ENCODE measurements at regions not wholly inside any gene's neighbourhood (a gene's known extent, or its start where the extent isn't known, plus 50 kb on each side); places are given as distances from the start of the nearest gene placed in this dataset.

- Histone ChIP-seq H3K4me3 (ENCODE audit: low read depth, low read length, poor library complexity, severe bottlenecking) (no peak overlapping the region), H3K9ac (ENCODE audit: low read length) (no peak overlapping the region), H3K27ac (ENCODE audit: low read depth, low read length, poor library complexity, severe bottlenecking) (no peak overlapping the region), H3K9me2 (ENCODE audit: low read depth, low read length) (no peaks in the 10 kb centered on the region), H2AFZ (ENCODE audit: low read length) (no peak overlapping the region), H3K36me3 (ENCODE audit: insufficient read depth, low read length) (no peaks in the 10 kb centered on the region), H3K4me1 (ENCODE audit: insufficient read depth, low read length, severe bottlenecking) (no peaks in the 10 kb centered on the region), H3K27me3 (ENCODE audit: insufficient read depth, low read length) (no peaks in the 10 kb centered on the region), H3K9me3 (ENCODE audit: low read length) (0 out of 2 replicates have a peak, but pooled peaks cover 2% of the 10 kb centered on the region), H3F3A (ENCODE audit: insufficient read depth, low read length) (no peaks in the 10 kb centered on the region), H4K20me1 (ENCODE audit: insufficient read depth, low read length) (no peaks in the 10 kb centered on the region), H3K4me2 (ENCODE audit: low read length) (no peak overlapping the region), H3K79me2 (ENCODE audit: insufficient read depth, low read length) (no peaks in the 10 kb centered on the region)
- TF ChIP-seq EZH2 (IDR thresholded peaks at IDR 0.05; ENCODE audit: borderline replicate concordance, low read length) (no peak), CTCF (IDR thresholded peaks at IDR 0.05; ENCODE audit: low read length) (no peak)
Observed at GRCh38 chr18:7382328-7383001, 151.6 kb downstream of the LRRC30 start.

GRCh38 chr18:7383002-7383980, 152.4 kb downstream of the LRRC30 start:
- H3K27me3 ChIP-seq (ENCODE audit: insufficient read depth, low read length): no peaks in the 10 kb centered on the region
- no peak overlapping the region for H3K4me2 ChIP-seq (ENCODE audit: low read length)

GRCh38 chr18:7388741-7389140, 157.9 kb downstream of the LRRC30 start:
- Histone ChIP-seq H3F3A (ENCODE audit: insufficient read depth, low read length) (no peaks in the 10 kb centered on the region), H3K27ac (ENCODE audit: low read depth, low read length, poor library complexity, severe bottlenecking) (no peak overlapping the region), H3K4me3 (ENCODE audit: low read depth, low read length, poor library complexity, severe bottlenecking) (no peak overlapping the region), H2AFZ (ENCODE audit: low read length) (no peak overlapping the region), H3K4me1 (ENCODE audit: insufficient read depth, low read length, severe bottlenecking) (no peaks in the 10 kb centered on the region), H3K27me3 (ENCODE audit: insufficient read depth, low read length) (no peaks in the 10 kb centered on the region), H3K9me3 (ENCODE audit: low read length) (no peaks in the 10 kb centered on the region), H3K9ac (ENCODE audit: low read length) (no peak overlapping the region), H3K36me3 (ENCODE audit: insufficient read depth, low read length) (no peaks in the 10 kb centered on the region), H4K20me1 (ENCODE audit: insufficient read depth, low read length) (no peaks in the 10 kb centered on the region), H3K79me2 (ENCODE audit: insufficient read depth, low read length) (no peaks in the 10 kb centered on the region), H3K9me2 (ENCODE audit: low read depth, low read length) (no peaks in the 10 kb centered on the region), H3K4me2 (ENCODE audit: low read length) (no peak overlapping the region)
- TF ChIP-seq EZH2 (IDR thresholded peaks at IDR 0.05; ENCODE audit: borderline replicate concordance, low read length) (no peak), CTCF (IDR thresholded peaks at IDR 0.05; ENCODE audit: low read length) (no peak)

More at GRCh38 chr18:7383002-7383980, 152.4 kb downstream of the LRRC30 start:
- no peak overlapping the region for H3K4me3 ChIP-seq (ENCODE audit: low read depth, low read length, poor library complexity, severe bottlenecking)
- H3K9ac ChIP-seq (ENCODE audit: low read length): no peak overlapping the region
- no peaks in the 10 kb centered on the region for H3K9me3 ChIP-seq (ENCODE audit: low read length)
- H2AFZ ChIP-seq (ENCODE audit: low read length): no peak overlapping the region
- no peak overlapping the region for H3K27ac ChIP-seq (ENCODE audit: low read depth, low read length, poor library complexity, severe bottlenecking)
- TF ChIP-seq CTCF (IDR thresholded peaks at IDR 0.05; ENCODE audit: low read length): no peak
- no peak for TF ChIP-seq EZH2 (IDR thresholded peaks at IDR 0.05; ENCODE audit: borderline replicate concordance, low read length)
- no peaks in the 10 kb centered on the region for H3K79me2 ChIP-seq (ENCODE audit: insufficient read depth, low read length)
- no peaks in the 10 kb centered on the region for H3K36me3 ChIP-seq (ENCODE audit: insufficient read depth, low read length)
- H4K20me1 ChIP-seq (ENCODE audit: insufficient read depth, low read length): no peaks in the 10 kb centered on the region
- no peaks in the 10 kb centered on the region for H3F3A ChIP-seq (ENCODE audit: insufficient read depth, low read length)
- no peaks in the 10 kb centered on the region for H3K9me2 ChIP-seq (ENCODE audit: low read depth, low read length)
- H3K4me1 ChIP-seq (ENCODE audit: insufficient read depth, low read length, severe bottlenecking): no peaks in the 10 kb centered on the region
